ENCODE measurements at regions not wholly inside any gene's neighbourhood (a gene's known extent, or its start where the extent isn't known, plus 50 kb on each side); places are given as distances from the start of the nearest gene placed in this dataset.

- TF ChIP-seq CTCF (IDR thresholded peaks at IDR 0.05; ENCODE audit: insufficient read depth, low read length, poor library complexity, severe bottlenecking): no peak
- TF ChIP-seq EZH2phosphoT487 (conservative IDR thresholded peaks at IDR 0.05; ENCODE audit: low read length): no peak
These were observed 387.4 kb upstream of the PTBP2 start for GRCh38 chr1:96334236-96334557.
